ENCODE measurements at regions not wholly inside any gene's neighbourhood (a gene's known extent, or its start where the extent isn't known, plus 50 kb on each side); places are given as distances from the start of the nearest gene placed in this dataset.

DNA sequence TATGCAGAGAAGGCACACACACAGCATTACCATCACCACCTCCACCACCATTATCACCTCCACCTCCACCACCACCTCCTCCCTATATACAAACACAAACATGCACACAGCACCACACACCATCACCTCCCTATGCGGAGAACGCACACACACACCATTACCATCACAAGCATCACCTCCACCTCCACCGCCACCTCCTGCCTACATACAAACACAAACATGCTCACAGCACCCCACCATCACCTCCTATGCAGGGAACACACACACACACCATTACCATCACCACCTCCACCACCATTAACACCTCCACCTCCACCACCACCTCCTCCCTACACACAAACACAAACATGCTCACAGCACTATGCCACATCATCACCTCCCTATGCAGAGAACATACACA, 236.5 kb upstream of the AFDN start:
- DNase-seq: no peak
